Upper lobe of right lung (tissue), 1 donor: ENCODE measurements at regions not wholly inside any gene's neighbourhood (a gene's known extent, or its start where the extent isn't known, plus 50 kb on each side); places are given as distances from the start of the nearest gene placed in this dataset.
A peak's percentile ranks its signal among the peaks of the same experiment; 100 is the strongest.

Experiments used
- ATAC-seq: fragments of 200-7000 bp; cut with Tn5 transposase; one replicate; pipeline ENCODE4 v1.9.1; 2020; ENCODE audit warnings: mild to moderate bottlenecking, moderate library complexity
- DNase-seq: peaks from one replicate; pipeline ENCODE4 v3.0.0-alpha.2; 2020
- H3K27ac ChIP-seq: fragments of 200-600 bp; one replicate; pipeline ENCODE4 v1.8.0; 2022
- H3K27me3 ChIP-seq: fragments of 200-600 bp; one replicate; pipeline ENCODE4 v1.8.0; 2022; ENCODE audit warnings: mild to moderate bottlenecking
- H3K36me3 ChIP-seq: fragments of 200-600 bp; one replicate; pipeline ENCODE4 v1.8.0; 2022
- H3K4me1 ChIP-seq: fragments of 200-600 bp; one replicate; pipeline ENCODE4 v1.8.0; 2022
- H3K4me3 ChIP-seq: fragments of 200-600 bp; one replicate; pipeline ENCODE4 v1.8.0; 2022; ENCODE audit warnings: mild to moderate bottlenecking
- H3K9me3 ChIP-seq: fragments of 200-600 bp; one replicate; pipeline ENCODE4 v1.8.0; 2022
- CTCF ChIP-seq: fragments of 200-600 bp; IDR thresholded peaks from one replicate; pipeline ENCODE4 v1.8.0; 2022; ENCODE audit warnings: antibody characterized with exemption
- intact Hi-C: fragments of 100-400 bp; cut with DNase I; formaldehyde crosslinking; loops from one replicate; pipeline ENCODE4 v1.11.0; 2022
- donor health status: DM: no; HTN: yes; CAD: no; lungs with severe emphysema.

GRCh38 chr13:86399572-86399971 is 600.4 kb upstream of the SLITRK6 start:
- Histone ChIP-seq H3K27me3 (no peaks in the 10 kb centered on the region), H3K9me3 (no peaks in the 10 kb centered on the region), H3K27ac (no peak overlapping the region), H3K4me3 (no peak overlapping the region), H3K36me3 (no peaks in the 10 kb centered on the region), H3K4me1 (no peaks in the 10 kb centered on the region)
- DNase-seq (no peak), ATAC-seq (no peak)
- no peak for TF ChIP-seq CTCF
- intact Hi-C loops: no loop called here

DNA sequence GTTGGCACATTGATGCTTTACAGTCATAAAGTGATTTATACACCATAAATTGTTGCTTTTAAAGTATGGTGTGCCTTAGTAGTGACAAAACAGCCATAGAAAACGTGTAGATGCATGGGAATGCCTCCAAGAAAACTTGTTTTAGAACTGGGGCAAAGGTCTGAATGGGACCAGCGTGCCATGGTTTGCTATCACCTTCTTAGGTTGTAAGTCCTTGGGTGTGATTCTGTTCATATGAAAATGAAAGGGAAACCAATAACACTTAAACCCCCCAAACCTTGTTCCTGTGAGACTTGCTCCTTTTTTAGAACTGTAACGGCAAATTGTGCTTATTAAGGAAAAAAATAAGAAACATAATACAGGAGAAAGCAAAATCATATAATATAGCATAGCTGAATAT is 603.3 kb upstream of the SLITRK6 start:
- no peak overlapping the region for H3K4me3 ChIP-seq
- ATAC-seq: no peak
- no peaks in the 10 kb centered on the region for H3K9me3 ChIP-seq
- DNase-seq: no peak
- intact Hi-C loops: no loop called here
- no peaks in the 10 kb centered on the region for H3K4me1 ChIP-seq
- H3K27me3 ChIP-seq: no peaks in the 10 kb centered on the region
- TF ChIP-seq CTCF: no peak
- H3K27ac ChIP-seq: no peak overlapping the region
- H3K36me3 ChIP-seq: no peaks in the 10 kb centered on the region

GRCh38 chr13:86403181-86403580 is 604.0 kb upstream of the SLITRK6 start:
- DNase-seq (no peak), ATAC-seq (no peak)
- intact Hi-C loops: no loop called here
- Histone ChIP-seq H3K36me3 (no peaks in the 10 kb centered on the region), H3K4me3 (no peak overlapping the region), H3K9me3 (no peaks in the 10 kb centered on the region), H3K27ac (no peak overlapping the region), H3K27me3 (no peaks in the 10 kb centered on the region), H3K4me1 (no peaks in the 10 kb centered on the region)
- TF ChIP-seq CTCF: no peak

DNA sequence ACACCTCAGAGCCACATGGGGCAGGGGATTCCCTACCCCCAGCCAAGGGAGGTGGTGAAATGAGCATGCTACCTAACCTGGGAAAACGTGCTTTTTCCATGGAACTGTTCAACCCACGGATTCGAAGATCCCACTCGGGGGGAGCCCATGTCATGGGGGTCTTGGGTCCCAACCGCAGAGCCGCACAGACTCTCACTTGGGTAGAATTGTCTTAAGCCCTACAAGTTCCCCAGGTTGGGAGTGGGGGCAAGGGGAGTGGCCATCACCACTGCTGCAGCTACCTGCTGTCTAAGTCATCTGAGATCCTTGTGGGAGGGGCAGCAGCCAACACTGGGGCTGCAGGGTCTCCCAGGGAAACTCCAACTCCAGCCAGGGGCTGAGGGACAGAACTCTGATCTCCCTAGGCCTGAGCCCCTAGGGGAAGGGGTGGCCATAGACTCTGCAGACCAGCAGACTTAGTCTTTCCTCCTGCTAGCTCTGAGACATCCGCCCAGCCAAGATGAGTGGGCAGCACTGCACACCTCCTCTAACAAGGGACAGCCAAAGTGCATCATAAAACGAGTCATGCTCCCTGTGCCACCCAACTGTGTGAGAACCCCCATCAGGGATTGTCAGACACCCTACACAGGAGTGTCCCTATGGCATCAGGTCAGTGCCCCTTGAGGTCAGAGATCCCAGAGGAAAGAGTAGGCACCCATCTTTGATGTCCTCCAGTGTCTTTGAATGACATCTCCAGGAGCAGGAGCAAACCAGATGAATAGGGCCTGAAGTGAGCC is 610.4 kb upstream of the SLITRK6 start:
- no peak for TF ChIP-seq CTCF
- no peaks in the 10 kb centered on the region for H3K27me3 ChIP-seq
- DNase-seq (no peak), ATAC-seq (peak; percentile 15)
- no peak overlapping the region for H3K27ac ChIP-seq
- H3K9me3 ChIP-seq: no peaks in the 10 kb centered on the region
- no peak overlapping the region for H3K4me3 ChIP-seq
- H3K4me1 ChIP-seq: no peaks in the 10 kb centered on the region
- intact Hi-C loops: no loop called here
- no peaks in the 10 kb centered on the region for H3K36me3 ChIP-seq

DNA sequence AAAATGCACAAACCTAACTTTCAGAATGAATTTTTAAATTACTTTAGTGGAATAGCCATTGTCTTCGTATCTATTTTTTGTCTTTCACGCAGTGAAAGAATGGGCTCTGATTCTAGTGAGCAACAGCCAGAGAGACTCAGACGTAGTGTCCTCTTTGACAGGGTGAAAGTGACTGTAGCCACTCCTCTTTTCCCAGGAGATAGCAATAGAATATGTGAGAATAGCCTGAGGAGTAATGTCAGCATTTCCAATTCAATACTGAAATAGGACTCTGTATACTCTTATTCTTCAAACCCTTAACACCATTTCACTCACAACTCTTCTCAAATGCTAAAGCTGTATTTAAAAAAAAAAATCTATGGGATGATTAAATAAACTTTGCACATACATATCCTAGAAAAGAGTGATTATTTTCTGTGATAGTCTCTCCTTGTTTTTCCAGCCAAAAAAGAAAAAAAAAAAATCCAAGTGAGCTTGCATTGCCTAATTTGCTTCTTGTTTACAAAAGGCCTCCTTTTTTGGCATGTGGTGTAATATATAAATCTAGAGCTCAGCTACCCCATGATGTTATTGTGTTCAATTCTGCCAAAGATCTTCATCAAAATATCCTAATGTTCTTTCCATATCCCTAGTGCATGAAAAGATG is 626.1 kb upstream of the SLITRK6 start:
- TF ChIP-seq CTCF: no peak
- H3K9me3 ChIP-seq: no peaks in the 10 kb centered on the region
- H3K27ac ChIP-seq: no peak overlapping the region
- H3K36me3 ChIP-seq: no peaks in the 10 kb centered on the region
- no peaks in the 10 kb centered on the region for H3K27me3 ChIP-seq
- no peak for ATAC-seq
- intact Hi-C loops: no loop called here
- H3K4me3 ChIP-seq: no peak overlapping the region
- DNase-seq: no peak
- H3K4me1 ChIP-seq: no peaks in the 10 kb centered on the region
